ENCODE measurements at regions not wholly inside any gene's neighbourhood (a gene's known extent, or its start where the extent isn't known, plus 50 kb on each side); places are given as distances from the start of the nearest gene placed in this dataset.

GRCh38 chr4:132860976-132861375 is 288.1 kb upstream of the PCDH10 start:
- TF ChIP-seq POLR2AphosphoS5 (IDR thresholded peaks at IDR 0.05; ENCODE audit: low read depth), result no peak
- no peak for TF ChIP-seq CTCF (IDR thresholded peaks at IDR 0.05; ENCODE audit: insufficient read depth, low read length)
